H1 (cell line): ENCODE measurements at regions not wholly inside any gene's neighbourhood (a gene's known extent, or its start where the extent isn't known, plus 50 kb on each side); places are given as distances from the start of the nearest gene placed in this dataset.

Experiments
- CBX5 ChIP-seq: fragments of 300-800, 300-1000 bp; sonication (generic); IDR thresholded peaks from 2 replicates; pipeline ENCODE4 v1.7.1; 2016; ENCODE audit warnings: antibody characterized with exemption, low read length, low read depth
- CHD7 ChIP-seq: fragments of 300-600 bp; sonication (generic); IDR thresholded peaks from 2 replicates; pipeline ENCODE4 v1.7.1; 2012; ENCODE audit warnings: low read length, moderate library complexity, mild to moderate bottlenecking, inconsistent platforms; ENCODE audit not compliant: insufficient replicate concordance
- EGR1 ChIP-seq: IDR thresholded peaks from 2 replicates; pipeline ENCODE4 v1.6.1; 2011; ENCODE audit warnings: low read depth, low read length, borderline replicate concordance
- GTF2F1 ChIP-seq: IDR thresholded peaks from 2 replicates; pipeline ENCODE4 v1.6.1; 2012; ENCODE audit warnings: low read depth, low read length, improper control_type of control experiment, borderline replicate concordance
- SP2 ChIP-seq: IDR thresholded peaks from 2 replicates; pipeline ENCODE4 v1.6.1; 2012; ENCODE audit warnings: mild to moderate bottlenecking, low read length, inconsistent platforms
- SP4 ChIP-seq: IDR thresholded peaks from 2 replicates; pipeline ENCODE4 v1.6.1; 2012; ENCODE audit warnings: low read length, inconsistent platforms
- TEAD4 ChIP-seq: IDR thresholded peaks from 2 replicates; pipeline ENCODE4 v1.6.1; 2012; ENCODE audit warnings: low read depth, low read length, inconsistent platforms, mixed read lengths
- TF ChIP-seq, protein P1 (sequence below), 3 experiments: IDR thresholded peaks; 1 replicate in 2 of 3; 2 replicates in 1 of 3; pipeline versions ENCODE4 v1.5.1 to v1.6.1; 2011; ENCODE audit warnings: low read length in 3 of 3, mild to moderate bottlenecking in 3 of 3, inconsistent platforms in 2 of 3, low read depth in 1 of 3, moderate library complexity in 1 of 3; ENCODE audit not compliant: insufficient read depth in 1 of 3; ENCODE audit errors: control extremely low read depth in 1 of 3

- TF ChIP-seq CHD7: no peak
- TF ChIP-seq EGR1: no peak
- TF ChIP-seq SP4: no peak
- TF ChIP-seq, protein P1, sequence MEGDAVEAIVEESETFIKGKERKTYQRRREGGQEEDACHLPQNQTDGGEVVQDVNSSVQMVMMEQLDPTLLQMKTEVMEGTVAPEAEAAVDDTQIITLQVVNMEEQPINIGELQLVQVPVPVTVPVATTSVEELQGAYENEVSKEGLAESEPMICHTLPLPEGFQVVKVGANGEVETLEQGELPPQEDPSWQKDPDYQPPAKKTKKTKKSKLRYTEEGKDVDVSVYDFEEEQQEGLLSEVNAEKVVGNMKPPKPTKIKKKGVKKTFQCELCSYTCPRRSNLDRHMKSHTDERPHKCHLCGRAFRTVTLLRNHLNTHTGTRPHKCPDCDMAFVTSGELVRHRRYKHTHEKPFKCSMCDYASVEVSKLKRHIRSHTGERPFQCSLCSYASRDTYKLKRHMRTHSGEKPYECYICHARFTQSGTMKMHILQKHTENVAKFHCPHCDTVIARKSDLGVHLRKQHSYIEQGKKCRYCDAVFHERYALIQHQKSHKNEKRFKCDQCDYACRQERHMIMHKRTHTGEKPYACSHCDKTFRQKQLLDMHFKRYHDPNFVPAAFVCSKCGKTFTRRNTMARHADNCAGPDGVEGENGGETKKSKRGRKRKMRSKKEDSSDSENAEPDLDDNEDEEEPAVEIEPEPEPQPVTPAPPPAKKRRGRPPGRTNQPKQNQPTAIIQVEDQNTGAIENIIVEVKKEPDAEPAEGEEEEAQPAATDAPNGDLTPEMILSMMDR (IDR thresholded peaks at IDR 0.05; ENCODE audit: control extremely low read depth in 1 of 3, insufficient read depth in 1 of 3, low read depth in 1 of 3, low read length in 3 of 3): no peak
- TF ChIP-seq CBX5: no peak
- no peak for TF ChIP-seq GTF2F1
- TF ChIP-seq TEAD4: no peak
- no peak for TF ChIP-seq SP2
Measured at GRCh38 chr10:6711881-6712280, 131.8 kb upstream of the PRKCQ start (continued).
